ENCODE measurements at regions not wholly inside any gene's neighbourhood (a gene's known extent, or its start where the extent isn't known, plus 50 kb on each side); places are given as distances from the start of the nearest gene placed in this dataset.

DNA sequence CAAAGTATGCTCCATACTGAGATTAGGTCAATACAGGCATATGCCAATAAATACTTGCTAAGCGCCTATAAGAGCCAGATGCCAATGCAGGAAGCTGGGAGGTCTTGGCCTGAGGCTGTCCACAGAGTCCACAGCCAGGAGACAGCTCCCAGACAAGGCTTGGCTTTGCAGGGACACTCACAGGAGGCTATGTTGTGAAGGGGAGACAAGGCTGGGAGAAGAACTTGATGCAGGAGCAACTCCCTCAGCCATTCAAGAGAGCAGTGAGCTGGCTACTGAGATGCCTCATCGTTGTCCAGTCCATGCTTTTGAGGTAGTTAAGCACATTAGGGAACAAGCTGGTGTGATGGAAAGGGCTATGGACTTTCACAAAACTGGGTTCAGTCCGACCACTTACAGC is 891.5 kb downstream of the TBC1D22A start:
- TF ChIP-seq POLR2AphosphoS5 (IDR thresholded peaks at IDR 0.05; ENCODE audit: low read depth) (no peak), CTCF (IDR thresholded peaks at IDR 0.05; ENCODE audit: insufficient read depth, low read length) (no peak), GABPA (IDR thresholded peaks at IDR 0.05; ENCODE audit: low read depth) (no peak), REST (IDR thresholded peaks at IDR 0.05; ENCODE audit: insufficient replicate concordance, low read depth) (no peak), SPI1 (IDR thresholded peaks at IDR 0.05; ENCODE audit: borderline replicate concordance, low read depth) (no peak)

All from HL-60 (cell line).